Thyroid gland (tissue), 4 donors: ENCODE measurements at regions not wholly inside any gene's neighbourhood (a gene's known extent, or its start where the extent isn't known, plus 50 kb on each side); places are given as distances from the start of the nearest gene placed in this dataset.

Experiments
- DNase-seq, 2 donors: peaks; one replicate each; pipeline ENCODE4 v3.0.0-alpha.2; 2019
- H3K27ac ChIP-seq, 3 donors: fragments of 200-600 bp; sonication (generic); 1 replicate in 2 of 3; 2 replicates in 1 of 3; pipeline ENCODE4 v1.5.1; 2016 to 2019; ENCODE audit warnings: mild to moderate bottlenecking in 1 of 3, moderate library complexity in 1 of 3
- H3K27me3 ChIP-seq: fragments of 200-600 bp; sonication (generic); one replicate; pipeline ENCODE4 v1.5.1; 2019
- H3K36me3 ChIP-seq, 2 donors: fragments of 200-600 bp; sonication (generic); one replicate each; pipeline ENCODE4 v1.5.1; 2016 to 2019
- H3K4me1 ChIP-seq, 2 donors: fragments of 200-600 bp; sonication (generic); one replicate each; pipeline ENCODE4 v1.5.1; 2017 to 2019
- H3K4me3 ChIP-seq, 3 donors: fragments of 200-600 bp; sonication (generic); replicated peaks in 1 of 3; 1 replicate in 2 of 3; 2 replicates in 1 of 3; pipeline ENCODE4 v1.5.1; 2016; ENCODE audit warnings: mild to moderate bottlenecking in 1 of 3
- H3K9me3 ChIP-seq: fragments of 200-600 bp; sonication (generic); one replicate; pipeline ENCODE4 v1.5.1; 2017
- CTCF ChIP-seq, 6 experiments: fragments of 200-600 bp in 3 of 6; fragments of 450-650 bp in 3 of 6; sonication (generic) in 3 of 6; IDR thresholded peaks; one replicate each; pipeline ENCODE4 v1.5.1; 2016 to 2019; ENCODE audit warnings: antibody characterized with exemption in 6 of 6, mild to moderate bottlenecking in 2 of 6, inconsistent platforms in 1 of 6, moderate library complexity in 1 of 6
- POLR2A ChIP-seq, 2 donors: fragments of 450-650 bp; IDR thresholded peaks; one replicate each; pipeline ENCODE4 v1.6.1; 2017; ENCODE audit warnings: antibody characterized with exemption in 2 of 2, mild to moderate bottlenecking in 2 of 2, moderate library complexity in 1 of 2
- WGBS, 2 donors: methylation state at CpG; one replicate each; pipeline ENCODE4 v1.1.5; 2017; 5-methylcytosine and 5-hydroxymethylcytosine counted together
- intact Hi-C: fragments of 100-400 bp; cut with DNase I; formaldehyde crosslinking; loops from one replicate; pipeline ENCODE4 v1.15.1; 2023

- Histone ChIP-seq H3K4me1 (no peaks in the 10 kb centered on the region), H3K4me3 (no peak overlapping the region), H3K9me3 (no peaks in the 10 kb centered on the region), H3K36me3 (no peaks in the 10 kb centered on the region), H3K27ac (no peak overlapping the region), H3K27me3 (no peaks in the 10 kb centered on the region)
- intact Hi-C loops = no loop called here
- no peak for TF ChIP-seq CTCF (IDR thresholded peaks at IDR 0.05)
- DNase-seq = no peak
- WGBS, 2 donors = 79 to 88% methylated on average over 2 of the region's 2 CpGs
These were observed 1393.9 kb downstream of the ARAP2 start for GRCh38 chr4:34850421-34850820.

GRCh38 chr4:34850968-34851367 is 1393.3 kb downstream of the ARAP2 start:
- Histone ChIP-seq H3K27ac (no peak overlapping the region), H3K27me3 (no peaks in the 10 kb centered on the region), H3K4me3 (no peak overlapping the region), H3K9me3 (no peaks in the 10 kb centered on the region), H3K4me1 (no peaks in the 10 kb centered on the region), H3K36me3 (no peaks in the 10 kb centered on the region)
- no peak for DNase-seq
- TF ChIP-seq POLR2A (IDR thresholded peaks at IDR 0.05) = no peak
- no peak for TF ChIP-seq CTCF (IDR thresholded peaks at IDR 0.05)
- intact Hi-C loops = no loop called here
- 59 to 64% methylated on average over 4 of the region's 4 CpGs for WGBS, 2 donors

GRCh38 chr4:34851411-34851810 is 1392.9 kb downstream of the ARAP2 start:
- TF ChIP-seq POLR2A (IDR thresholded peaks at IDR 0.05) (no peak), CTCF (IDR thresholded peaks at IDR 0.05) (no peak)
- no peak overlapping the region for H3K27ac ChIP-seq
- H3K9me3 ChIP-seq = no peaks in the 10 kb centered on the region
- no peaks in the 10 kb centered on the region for H3K36me3 ChIP-seq
- no peak overlapping the region for H3K4me3 ChIP-seq
- DNase-seq = no peak
- H3K27me3 ChIP-seq = no peaks in the 10 kb centered on the region
- WGBS, 2 donors = 88 to 93% methylated on average over 2 of the region's 2 CpGs
- intact Hi-C loops = no loop called here
- H3K4me1 ChIP-seq = no peaks in the 10 kb centered on the region

- intact Hi-C loops = no loop called here
- no peak overlapping the region for H3K27ac ChIP-seq
- no peaks in the 10 kb centered on the region for H3K27me3 ChIP-seq
- no peak overlapping the region for H3K4me3 ChIP-seq
- 86% methylated on average over 1 of the region's 1 CpG; no CpG with 5 or more reads in 1 of the 2 donors for WGBS, 2 donors
- no peaks in the 10 kb centered on the region for H3K9me3 ChIP-seq
- no peaks in the 10 kb centered on the region for H3K36me3 ChIP-seq
- DNase-seq = no peak
- no peaks in the 10 kb centered on the region for H3K4me1 ChIP-seq
- TF ChIP-seq CTCF (IDR thresholded peaks at IDR 0.05) = no peak
- TF ChIP-seq POLR2A (IDR thresholded peaks at IDR 0.05) = no peak
These were observed 1389.9 kb downstream of the ARAP2 start for GRCh38 chr4:34854451-34854850.

GRCh38 chr4:34861666-34862065 is 1382.6 kb downstream of the ARAP2 start:
- no peak for DNase-seq
- H3K4me1 ChIP-seq = no peaks in the 10 kb centered on the region
- no peaks in the 10 kb centered on the region for H3K36me3 ChIP-seq
- intact Hi-C loops = no loop called here
- H3K4me3 ChIP-seq = no peak overlapping the region
- H3K27ac ChIP-seq = no peak overlapping the region
- H3K27me3 ChIP-seq = no peaks in the 10 kb centered on the region
- no peak for TF ChIP-seq POLR2A (IDR thresholded peaks at IDR 0.05)
- TF ChIP-seq CTCF (IDR thresholded peaks at IDR 0.05) = no peak
- H3K9me3 ChIP-seq = no peaks in the 10 kb centered on the region
- 52 to 66% methylated on average over 4 of the region's 4 CpGs for WGBS, 2 donors
